ENCODE measurements at regions not wholly inside any gene's neighbourhood (a gene's known extent, or its start where the extent isn't known, plus 50 kb on each side); places are given as distances from the start of the nearest gene placed in this dataset.
"Not testable (repeated sequence)": the region's sequence is repeated elsewhere in the genome, so short reads cannot be mapped to it uniquely, and the experiment has no call there.

- Mint-ChIP-seq H3K36me3 (peaks cover 0 to 5% (median 0%) of the 10 kb centered on the region in 3 donors), H3K27ac (no peak overlapping the region), H3K27me3 (peaks cover 10 to 28% of the 10 kb centered on the region in 2 donors), H3K4me3 (no peak overlapping the region), H3K4me1 (no peaks in the 10 kb centered on the region), H3K9me3 (peaks cover 0 to 8% (median 2%) of the 10 kb centered on the region in 5 donors)
- Histone ChIP-seq H3K4me3 (ENCODE audit: low read length) (no peak overlapping the region), H3K27me3 (ENCODE audit: insufficient read depth, low read length, poor library complexity, severe bottlenecking) (no peaks in the 10 kb centered on the region), H3K9me3 (ENCODE audit: low read length) (no peaks in the 10 kb centered on the region), H3K4me1 (ENCODE audit: insufficient read depth, low read length) (no peaks in the 10 kb centered on the region), H3K36me3 (ENCODE audit: insufficient read depth, low read length) (no peaks in the 10 kb centered on the region), H3K27ac (ENCODE audit: low read depth, low read length) (no peak overlapping the region)
- no peak for DNase-seq
- ChIA-PET POLR2A (no interaction called here), CTCF (interaction anchor here (5.8 to 8.1 kb wide), 2 partner anchors 274 to 317 kb away, joined by 35 to 72 read pairs; no protein-coding TSS in a partner anchor)
Observed at GRCh38 chr5:15001517-15001916, 129.9 kb upstream of the ANKH start.

GRCh38 chr5:14998491-14998890, 126.9 kb upstream of the ANKH start:
- POLR2A ChIA-PET: no interaction called here
- Mint-ChIP-seq H3K27ac (no peak overlapping the region), H3K36me3 (peaks cover 0 to 5% (median 0%) of the 10 kb centered on the region in 3 donors), H3K27me3 (peaks cover 7 to 27% of the 10 kb centered on the region in 2 donors), H3K9me3 (peaks cover 0 to 8% (median 2%) of the 10 kb centered on the region in 5 donors), H3K4me1 (peaks cover under 1 to 2% (median under 1%) of the 10 kb centered on the region in 3 donors), H3K4me3 (peak overlapping the region in 1 of 7 donors; percentile 17)
- CTCF ChIA-PET: interaction anchor here (5.8 kb wide), 1 partner anchor 314 kb away, joined by 35 read pairs; no protein-coding TSS in a partner anchor
- H3K36me3 ChIP-seq (ENCODE audit: insufficient read depth, low read length): no peaks in the 10 kb centered on the region
- H3K4me1 ChIP-seq (ENCODE audit: insufficient read depth, low read length): no peaks in the 10 kb centered on the region
- H3K4me3 ChIP-seq (ENCODE audit: low read length): no peak overlapping the region
- no peaks in the 10 kb centered on the region for H3K27me3 ChIP-seq (ENCODE audit: insufficient read depth, low read length, poor library complexity, severe bottlenecking)
- DNase-seq: no peak
- H3K9me3 ChIP-seq (ENCODE audit: low read length): no peaks in the 10 kb centered on the region
- no peak overlapping the region for H3K27ac ChIP-seq (ENCODE audit: low read depth, low read length)

- H3K4me3 ChIP-seq (ENCODE audit: low read length): no peak overlapping the region
- CTCF ChIA-PET: no interaction called here
Observed at GRCh38 chr5:14996997-14997396, 125.4 kb upstream of the ANKH start.

GRCh38 chr5:14995229-14995628, 123.7 kb upstream of the ANKH start:
- peaks cover 0 to 5% (median 4%) of the 10 kb centered on the region in 3 donors for H3K36me3 Mint-ChIP-seq
- ChIA-PET POLR2A (no interaction called here), CTCF (interaction anchor here (0.7 to 1.9 kb wide), 3 partner anchors 8 to 312 kb away, joined by 3 to 9 read pairs (median 3); no protein-coding TSS in a partner anchor)
- no peak for DNase-seq
- peaks cover 0 to 8% (median 2%) of the 10 kb centered on the region in 5 donors for H3K9me3 Mint-ChIP-seq
- Histone ChIP-seq H3K4me3 (ENCODE audit: low read length) (no peak overlapping the region), H3K9me3 (ENCODE audit: low read length) (no peaks in the 10 kb centered on the region), H3K4me1 (ENCODE audit: insufficient read depth, low read length) (peaks cover 5% of the 10 kb centered on the region), H3K27me3 (ENCODE audit: insufficient read depth, low read length, poor library complexity, severe bottlenecking) (no peaks in the 10 kb centered on the region), H3K36me3 (ENCODE audit: insufficient read depth, low read length) (no peaks in the 10 kb centered on the region), H3K27ac (ENCODE audit: low read depth, low read length) (no peak overlapping the region)
- peaks cover 5 to 16% of the 10 kb centered on the region in 2 donors for H3K27me3 Mint-ChIP-seq
- H3K27ac Mint-ChIP-seq: peak overlapping the region in 3 of 8 donors; percentile 27 to 82 (median 64)
- peak overlapping the region in 1 of 7 donors; percentile 29 for H3K4me3 Mint-ChIP-seq
- H3K4me1 Mint-ChIP-seq: peaks cover 11 to 17% (median 15%) of the 10 kb centered on the region in 3 donors

More at GRCh38 chr5:14996997-14997396, 125.4 kb upstream of the ANKH start:
- Histone ChIP-seq H3K27ac (ENCODE audit: low read depth, low read length) (no peak overlapping the region), H3K9me3 (ENCODE audit: low read length) (no peaks in the 10 kb centered on the region), H3K4me1 (ENCODE audit: insufficient read depth, low read length) (peaks cover 5% of the 10 kb centered on the region), H3K36me3 (ENCODE audit: insufficient read depth, low read length) (no peaks in the 10 kb centered on the region), H3K27me3 (ENCODE audit: insufficient read depth, low read length, poor library complexity, severe bottlenecking) (no peaks in the 10 kb centered on the region)
- Mint-ChIP-seq H3K36me3 (peaks cover 0 to 5% (median 4%) of the 10 kb centered on the region in 3 donors), H3K4me3 (no peak overlapping the region), H3K27ac (no peak overlapping the region), H3K4me1 (peaks cover 11 to 16% (median 15%) of the 10 kb centered on the region in 3 donors), H3K9me3 (peaks cover 0 to 8% (median 2%) of the 10 kb centered on the region in 5 donors), H3K27me3 (peaks cover 6 to 23% of the 10 kb centered on the region in 2 donors)
- no peak for DNase-seq
- POLR2A ChIA-PET: no interaction called here

- H3K27me3 ChIP-seq (ENCODE audit: insufficient read depth, low read length, poor library complexity, severe bottlenecking); H3K36me3 ChIP-seq (ENCODE audit: insufficient read depth, low read length); H3K9me3 ChIP-seq (ENCODE audit: low read length); H3K27me3 Mint-ChIP-seq; POLR2A ChIA-PET; H3K36me3 Mint-ChIP-seq; H3K4me1 ChIP-seq (ENCODE audit: insufficient read depth, low read length); H3K9me3 Mint-ChIP-seq: not testable (repeated sequence)
- peaks cover 11 to 17% (median 15%) of the 10 kb centered on the region in 3 donors for H3K4me1 Mint-ChIP-seq
- Histone ChIP-seq H3K27ac (ENCODE audit: low read depth, low read length) (peak overlapping the region; percentile 64), H3K4me3 (ENCODE audit: low read length) (peak overlapping the region; percentile 92)
- DNase-seq: peak in 2 of 5 donors; percentile 5 to 34
- H3K4me3 Mint-ChIP-seq: peak overlapping the region; percentile 92 to 99 (median 95)
- CTCF ChIA-PET: interaction anchor here (0.9 to 4.2 kb wide), 7 partner anchors 9 to 321 kb away, joined by 3 to 20 read pairs (median 3); no protein-coding TSS in a partner anchor
- peak overlapping the region; percentile 93 to 99 (median 98) for H3K27ac Mint-ChIP-seq
Observed at GRCh38 chr5:14993459-14994133, 122.0 kb upstream of the ANKH start.

GRCh38 chr5:14992751-14993458, 121.3 kb upstream of the ANKH start:
- H3K4me3 Mint-ChIP-seq: peak overlapping the region; percentile 92 to 99 (median 95)
- not testable (repeated sequence) for H3K36me3 ChIP-seq (ENCODE audit: insufficient read depth, low read length); H3K9me3 Mint-ChIP-seq; H3K4me1 ChIP-seq (ENCODE audit: insufficient read depth, low read length); H3K27me3 ChIP-seq (ENCODE audit: insufficient read depth, low read length, poor library complexity, severe bottlenecking); H3K9me3 ChIP-seq (ENCODE audit: low read length); H3K27me3 Mint-ChIP-seq; H3K36me3 Mint-ChIP-seq
- DNase-seq: peak; percentile 16 to 82 (median 75)
- H3K27ac Mint-ChIP-seq: peak overlapping the region; percentile 93 to 99 (median 98)
- H3K27ac ChIP-seq (ENCODE audit: low read depth, low read length): peak overlapping the region; percentile 64
- POLR2A ChIA-PET: interaction anchor here (1.1 kb wide), 1 partner anchor 9 kb away, joined by 3 read pairs; no protein-coding TSS in a partner anchor
- peaks cover 11 to 17% (median 15%) of the 10 kb centered on the region in 3 donors for H3K4me1 Mint-ChIP-seq
- CTCF ChIA-PET: interaction anchor here (0.8 to 4.2 kb wide), 13 partner anchors 9 to 336 kb away, joined by 3 to 20 read pairs (median 3); no protein-coding TSS in a partner anchor
- peak overlapping the region; percentile 92 for H3K4me3 ChIP-seq (ENCODE audit: low read length)

GRCh38 chr5:14988223-14988622, 116.6 kb upstream of the ANKH start:
- no peaks in the 10 kb centered on the region for H3K9me3 Mint-ChIP-seq
- no peak for DNase-seq
- ChIA-PET POLR2A (no interaction called here), CTCF (no interaction called here)
- H3K27ac ChIP-seq (ENCODE audit: low read depth, low read length): no peak overlapping the region
- H3K36me3 ChIP-seq (ENCODE audit: insufficient read depth, low read length): no peaks in the 10 kb centered on the region
- H3K27ac Mint-ChIP-seq: no peak overlapping the region
- no peak overlapping the region for H3K4me3 ChIP-seq (ENCODE audit: low read length)
- H3K4me1 Mint-ChIP-seq: peaks cover 22 to 32% (median 31%) of the 10 kb centered on the region in 3 donors
- H3K9me3 ChIP-seq (ENCODE audit: low read length): no peaks in the 10 kb centered on the region
- H3K4me3 Mint-ChIP-seq: no peak overlapping the region
- H3K36me3 Mint-ChIP-seq: peaks cover 0 to 4% (median 0%) of the 10 kb centered on the region in 3 donors
- peaks cover 26% of the 10 kb centered on the region for H3K4me1 ChIP-seq (ENCODE audit: insufficient read depth, low read length)
- no peaks in the 10 kb centered on the region for H3K27me3 ChIP-seq (ENCODE audit: insufficient read depth, low read length, poor library complexity, severe bottlenecking)
- peaks cover 0 to 3% of the 10 kb centered on the region in 2 donors for H3K27me3 Mint-ChIP-seq
